Neural cell (in vitro differentiated cells): ENCODE measurements at regions not wholly inside any gene's neighbourhood (a gene's known extent, or its start where the extent isn't known, plus 50 kb on each side); places are given as distances from the start of the nearest gene placed in this dataset.

Experiments
- H2AFZ ChIP-seq: fragments of 200-600, 300-800 bp; sonication (generic), shearing (Covaris generic); 2 replicates; pipeline ENCODE4 v1.6.0; 2014; ENCODE audit warnings: low read depth, mild to moderate bottlenecking, antibody characterized with exemption, low read length, moderate library complexity
- H3F3A ChIP-seq: fragments of 200-600 bp; shearing (Covaris generic); 2 replicates; pipeline ENCODE4 v1.6.1; 2016; ENCODE audit warnings: mild to moderate bottlenecking, moderate library complexity, mixed read lengths, antibody characterized with exemption, low read length; ENCODE audit not compliant: insufficient read depth, poor library complexity, severe bottlenecking
- H3K27ac ChIP-seq: fragments of 200-600, 300-800 bp; sonication (generic), shearing (Covaris generic); 2 replicates; pipeline ENCODE4 v1.5.1; 2014; ENCODE audit warnings: mild to moderate bottlenecking, low read length, moderate library complexity
- H3K27me3 ChIP-seq: fragments of 300-800, 200-600 bp; sonication (generic), shearing (Covaris generic); 2 replicates; pipeline ENCODE4 v1.6.0; 2014; ENCODE audit warnings: mild to moderate bottlenecking, low read depth, low read length, moderate library complexity; ENCODE audit not compliant: insufficient read depth
- H3K36me3 ChIP-seq: fragments of 300-800, 200-600 bp; sonication (generic), shearing (Covaris generic); 2 replicates; pipeline ENCODE4 v1.5.1; 2014; ENCODE audit warnings: mild to moderate bottlenecking, antibody characterized with exemption, low read length, moderate library complexity; ENCODE audit not compliant: insufficient read depth
- H3K4me2 ChIP-seq: fragments of 300-800, 200-600 bp; sonication (generic), shearing (Covaris generic); 2 replicates; pipeline ENCODE4 v1.6.0; 2014; ENCODE audit warnings: mild to moderate bottlenecking, low read length
- H3K4me3 ChIP-seq: fragments of 300-800, 200-600 bp; sonication (generic), shearing (Covaris generic); 2 replicates; pipeline ENCODE4 v1.5.1; 2014; ENCODE audit warnings: mild to moderate bottlenecking, low read length, moderate library complexity
- H3K79me2 ChIP-seq: fragments of 200-600 bp; shearing (Covaris generic); replicated peaks from 2 replicates; pipeline ENCODE4 v1.6.0; 2014; ENCODE audit warnings: mild to moderate bottlenecking, low read length, moderate library complexity; ENCODE audit not compliant: insufficient read depth
- H3K9ac ChIP-seq: fragments of 300-800, 200-600 bp; sonication (generic), shearing (Covaris generic); 2 replicates; pipeline ENCODE4 v1.6.1; 2016; ENCODE audit warnings: mild to moderate bottlenecking, low read length, mixed read lengths
- H3K9me2 ChIP-seq: fragments of 200-600 bp; shearing (Covaris generic); 2 replicates; pipeline ENCODE4 v1.6.1; 2016; ENCODE audit warnings: mild to moderate bottlenecking, low read length, mixed read lengths; ENCODE audit not compliant: insufficient read depth
- H3K9me3 ChIP-seq: fragments of 200-600, 300-800 bp; sonication (generic), shearing (Covaris generic); 2 replicates; pipeline ENCODE4 v1.6.1; 2016; ENCODE audit warnings: mild to moderate bottlenecking, mixed run types, low read length, moderate library complexity, mixed read lengths
- H4K20me1 ChIP-seq: fragments of 200-600 bp; shearing (Covaris generic); 2 replicates; pipeline ENCODE4 v1.6.1; 2016; ENCODE audit warnings: mild to moderate bottlenecking, mixed run types; ENCODE audit not compliant: insufficient read depth
- CTCF ChIP-seq: fragments of 450-650 bp; IDR thresholded peaks from 2 replicates; pipeline ENCODE4 v1.5.1; 2014; ENCODE audit warnings: antibody characterized with exemption, mild to moderate bottlenecking, moderate library complexity; ENCODE audit not compliant: poor library complexity, severe bottlenecking
- EP300 ChIP-seq: fragments of 450-650 bp; conservative IDR thresholded peaks from 2 replicates; pipeline ENCODE4 v1.6.1; 2014; ENCODE audit warnings: antibody characterized with exemption, mild to moderate bottlenecking, moderate library complexity; ENCODE audit not compliant: poor library complexity, severe bottlenecking
- EZH2 ChIP-seq: fragments of 200-600, 300-800 bp; shearing (Covaris generic), sonication (generic); IDR thresholded peaks from 2 replicates; pipeline ENCODE4 v1.6.1; 2014; ENCODE audit warnings: antibody characterized with exemption, low read length, borderline replicate concordance, mild to moderate bottlenecking; ENCODE audit not compliant: insufficient read depth, poor library complexity, severe bottlenecking
- MXI1 ChIP-seq: fragments of 450-650 bp; conservative IDR thresholded peaks from 2 replicates; pipeline ENCODE4 v1.6.1; 2014; ENCODE audit warnings: antibody characterized with exemption, mild to moderate bottlenecking; ENCODE audit not compliant: poor library complexity, severe bottlenecking
- POLR2AphosphoS5 ChIP-seq: IDR thresholded peaks from 2 replicates; pipeline ENCODE4 v1.6.1; 2012
- RAD21 ChIP-seq: fragments of 450-650 bp; conservative IDR thresholded peaks from 2 replicates; pipeline ENCODE4 v1.6.1; 2014; ENCODE audit warnings: antibody characterized with exemption, mild to moderate bottlenecking, moderate library complexity
- REST ChIP-seq: IDR thresholded peaks from 2 replicates; pipeline ENCODE4 v1.6.1; 2012; ENCODE audit warnings: borderline replicate concordance
- SMC3 ChIP-seq: fragments of 450-650 bp; conservative IDR thresholded peaks from 2 replicates; pipeline ENCODE4 v1.6.1; 2014; ENCODE audit warnings: antibody characterized with exemption, mild to moderate bottlenecking, moderate library complexity; ENCODE audit not compliant: poor library complexity
- TAF1 ChIP-seq: IDR thresholded peaks from 2 replicates; pipeline ENCODE4 v1.6.1; 2012; ENCODE audit warnings: low read depth

- H3K36me3 ChIP-seq, result no peaks in the 10 kb centered on the region
- no peaks in the 10 kb centered on the region for H3K9me3 ChIP-seq
- no peaks in the 10 kb centered on the region for H3K9me2 ChIP-seq
- H3K27ac ChIP-seq, result no peak overlapping the region
- no peaks in the 10 kb centered on the region for H4K20me1 ChIP-seq
- TF ChIP-seq RAD21, result no peak
- no peak for TF ChIP-seq REST
- no peak for TF ChIP-seq EP300
- no peak for TF ChIP-seq MXI1
- no peak for TF ChIP-seq EZH2
- TF ChIP-seq POLR2AphosphoS5, result no peak
- no peak for TF ChIP-seq TAF1
- no peak for TF ChIP-seq SMC3
- TF ChIP-seq CTCF, result no peak
- no peak overlapping the region for H3K9ac ChIP-seq
- no peak overlapping the region for H2AFZ ChIP-seq
- no peaks in the 10 kb centered on the region for H3K79me2 ChIP-seq
- H3F3A ChIP-seq, result no peaks in the 10 kb centered on the region
- no peak overlapping the region for H3K4me3 ChIP-seq
- no peak overlapping the region for H3K4me2 ChIP-seq
- no peaks in the 10 kb centered on the region for H3K27me3 ChIP-seq
These were observed 151.3 kb downstream of the C16orf95 start for GRCh38 chr16:87165885-87166284.

GRCh38 chr16:87166321-87166720 is 150.9 kb downstream of the C16orf95 start:
- no peak overlapping the region for H2AFZ ChIP-seq

More at GRCh38 chr16:87166321-87166720, 150.9 kb downstream of the C16orf95 start:
- H3K79me2 ChIP-seq, result no peaks in the 10 kb centered on the region
- H3K36me3 ChIP-seq, result no peaks in the 10 kb centered on the region
- no peaks in the 10 kb centered on the region for H3K9me2 ChIP-seq
- no peak overlapping the region for H3K4me2 ChIP-seq
- no peaks in the 10 kb centered on the region for H3K27me3 ChIP-seq
- no peak overlapping the region for H3K27ac ChIP-seq
- TF ChIP-seq REST (no peak), POLR2AphosphoS5 (no peak), MXI1 (no peak), EP300 (no peak), CTCF (no peak), TAF1 (no peak), SMC3 (no peak), RAD21 (no peak), EZH2 (no peak)
- H3K4me3 ChIP-seq, result no peak overlapping the region
- no peaks in the 10 kb centered on the region for H3F3A ChIP-seq
- no peak overlapping the region for H3K9ac ChIP-seq
- no peaks in the 10 kb centered on the region for H3K9me3 ChIP-seq
- no peaks in the 10 kb centered on the region for H4K20me1 ChIP-seq
